Heart right ventricle (tissue), 16 donors: ENCODE measurements at regions not wholly inside any gene's neighbourhood (a gene's known extent, or its start where the extent isn't known, plus 50 kb on each side); places are given as distances from the start of the nearest gene placed in this dataset.

Experiments used
- ATAC-seq, 8 donors: fragments of 200-7000 bp; cut with Tn5 transposase; one replicate each; pipeline ENCODE4 v1.9.1; 2020; ENCODE audit warnings: mild to moderate bottlenecking in 8 of 8, moderate library complexity in 8 of 8, moderate number of reproducible peaks in 1 of 8
- DNase-seq, 2 donors: peaks; one replicate each; pipeline ENCODE4 v3.0.0-alpha.2; 2020
- H3K27ac ChIP-seq, 10 donors: fragments of 200-600 bp; sonication (generic) in 2 of 10; one replicate each; pipeline versions ENCODE4 v1.5.0 to v1.8.0; 2020 to 2022; ENCODE audit warnings: mild to moderate bottlenecking in 3 of 10
- H3K27me3 ChIP-seq, 7 donors: fragments of 200-600 bp; one replicate each; pipeline ENCODE4 v1.8.0; 2021 to 2022; ENCODE audit warnings: mild to moderate bottlenecking in 2 of 7
- H3K36me3 ChIP-seq, 9 donors: fragments of 200-600 bp; sonication (generic) in 1 of 9; one replicate each; pipeline versions ENCODE4 v1.5.0 to v1.8.0; 2020 to 2022; ENCODE audit warnings: mild to moderate bottlenecking in 2 of 9
- H3K4me1 ChIP-seq, 9 donors: fragments of 200-600 bp; sonication (generic) in 1 of 9; one replicate each; pipeline versions ENCODE4 v1.5.0 to v1.8.0; 2020 to 2022; ENCODE audit warnings: mild to moderate bottlenecking in 4 of 9
- H3K4me3 ChIP-seq, 10 donors: fragments of 200-600 bp; sonication (generic) in 2 of 10; one replicate each; pipeline versions ENCODE4 v1.5.0 to v1.8.0; 2020 to 2022; ENCODE audit warnings: mild to moderate bottlenecking in 7 of 10, moderate library complexity in 2 of 10
- H3K9me3 ChIP-seq, 11 donors: fragments of 200-600 bp in 10 of 11; sonication (generic) in 2 of 11; one replicate each; pipeline versions ENCODE4 v1.5.0 to v1.8.0; 2013 to 2022; ENCODE audit warnings: mild to moderate bottlenecking in 2 of 11, control low read depth in 1 of 11, moderate library complexity in 1 of 11
- WGBS, 2 donors: extraction: QIAGEN DNeasy Blood & Tissue Kit; methylation state at CpG; one replicate each; pipeline ENCODE4 v1.1.7; 2013; ENCODE audit warnings: inconsistent platforms in 1 of 2; 5-methylcytosine and 5-hydroxymethylcytosine counted together
- intact Hi-C, 10 donors: fragments of 100-400 bp; cut with DNase I; formaldehyde crosslinking; loops; one replicate each; pipeline versions ENCODE4 v1.11.1 to v1.14.2; 2022
- TF ChIP-seq, protein P1 (sequence below), 9 donors: fragments of 200-600 bp; sonication (generic) in 2 of 9; IDR thresholded peaks; one replicate each; pipeline versions ENCODE4 v1.5.0 to v1.8.0; 2021 to 2022; ENCODE audit warnings: antibody characterized with exemption in 9 of 9, mild to moderate bottlenecking in 5 of 9, moderate library complexity in 1 of 9
- donor health status: Arrhythmogenic right ventricular cardiomyopathy.
- donor health status: ischemic (EF 13 %, LVEDD 7.1; RV severe dilation, severe dysfunction).
- donor health status: healthy with polysubstance abuse.
- donor health status: DM: no; HTN: yes; CAD: no.
- donor health status: DM: no; HTN: no; CAD: no.
- donor health status: ischemic (EF 25% LVEDD 6.9; RV normal size, moderate dysfunction).
- donor health status: ischemic (EF 25% LVEDD 5.7; RV mildly dilated, moderate dysfunction).
- donor health status: healthy.
- donor health status: DM: yes; HTN: yes; CAD: no.
- donor health status: Ischemic cardiomyopathy.
- donor health status: ischemic (EF 35%, LVEDD 5.7; RV mildly dilated, moderate dysfunction).
- donor health status: nonischemic (EF 11% LVEDD 7.7; RV severe dilation, severe dysfunction).
- donor health status: DM: yes; HTN: yes; CAD: no.
- donor health status: PGD.
- donor health status: ischemic (EF 29% LVEDD 5.4; RV normal size, mild dysfunction).
- donor health status: nonischemic (EF 23%, LVEDD 6.1; RV moderate dilation, normal function).

DNA sequence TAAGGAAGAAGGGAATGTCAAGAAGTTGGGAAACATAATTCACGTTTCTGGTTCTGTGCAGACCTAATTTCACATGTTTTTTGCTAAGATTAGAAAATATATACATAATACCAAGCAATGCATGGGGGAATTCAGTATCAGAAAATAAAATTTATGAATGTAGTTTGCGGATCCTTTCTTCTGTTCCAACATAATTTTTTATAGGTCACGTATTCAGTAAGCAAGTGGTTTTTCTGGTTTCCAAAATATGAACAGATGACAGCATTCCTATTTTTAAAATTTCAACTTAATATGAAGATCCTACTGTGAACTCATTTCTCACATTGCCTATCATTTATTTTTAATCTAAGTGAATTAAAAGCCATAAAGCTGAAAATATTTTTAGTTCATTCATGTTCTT lies 560.0 kb upstream of the NRG3 start:
- no peak overlapping the region for H3K4me3 ChIP-seq
- H3K27me3 ChIP-seq, result no peaks in the 10 kb centered on the region
- WGBS, 2 donors, result 80 to 86% methylated on average over 3 of the region's 3 CpGs
- DNase-seq (no peak), ATAC-seq (no peak)
- H3K9me3 ChIP-seq, result no peaks in the 10 kb centered on the region
- no peak overlapping the region for H3K27ac ChIP-seq
- no peaks in the 10 kb centered on the region for H3K36me3 ChIP-seq
- TF ChIP-seq, protein P1, sequence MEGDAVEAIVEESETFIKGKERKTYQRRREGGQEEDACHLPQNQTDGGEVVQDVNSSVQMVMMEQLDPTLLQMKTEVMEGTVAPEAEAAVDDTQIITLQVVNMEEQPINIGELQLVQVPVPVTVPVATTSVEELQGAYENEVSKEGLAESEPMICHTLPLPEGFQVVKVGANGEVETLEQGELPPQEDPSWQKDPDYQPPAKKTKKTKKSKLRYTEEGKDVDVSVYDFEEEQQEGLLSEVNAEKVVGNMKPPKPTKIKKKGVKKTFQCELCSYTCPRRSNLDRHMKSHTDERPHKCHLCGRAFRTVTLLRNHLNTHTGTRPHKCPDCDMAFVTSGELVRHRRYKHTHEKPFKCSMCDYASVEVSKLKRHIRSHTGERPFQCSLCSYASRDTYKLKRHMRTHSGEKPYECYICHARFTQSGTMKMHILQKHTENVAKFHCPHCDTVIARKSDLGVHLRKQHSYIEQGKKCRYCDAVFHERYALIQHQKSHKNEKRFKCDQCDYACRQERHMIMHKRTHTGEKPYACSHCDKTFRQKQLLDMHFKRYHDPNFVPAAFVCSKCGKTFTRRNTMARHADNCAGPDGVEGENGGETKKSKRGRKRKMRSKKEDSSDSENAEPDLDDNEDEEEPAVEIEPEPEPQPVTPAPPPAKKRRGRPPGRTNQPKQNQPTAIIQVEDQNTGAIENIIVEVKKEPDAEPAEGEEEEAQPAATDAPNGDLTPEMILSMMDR (IDR thresholded peaks at IDR 0.05), result no peak
- H3K4me1 ChIP-seq, result no peaks in the 10 kb centered on the region
- intact Hi-C loops, result no loop called here

DNA sequence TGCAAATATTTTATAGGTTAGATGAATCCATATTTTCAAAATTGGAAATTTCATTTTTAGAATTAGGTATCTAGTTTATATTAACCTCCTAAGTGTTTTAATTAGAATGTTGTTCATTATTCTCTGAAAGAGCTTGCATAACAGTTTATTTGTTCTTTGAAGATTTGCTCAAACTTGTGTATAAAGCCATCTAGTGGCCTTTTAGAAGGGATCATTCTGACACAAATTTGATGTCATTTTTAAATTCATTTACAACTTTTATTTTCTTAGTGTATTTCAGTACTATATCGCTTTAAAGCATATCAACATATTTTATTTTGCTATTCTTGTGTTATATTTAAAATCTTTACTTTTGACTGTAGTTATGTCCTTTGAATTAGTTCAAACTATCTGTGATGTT lies 527.0 kb upstream of the NRG3 start:
- TF ChIP-seq, protein P1 (IDR thresholded peaks at IDR 0.05), result no peak
- 76 to 80% methylated on average over 1 of the region's 1 CpG for WGBS, 2 donors
- DNase-seq, result no peak
- H3K36me3 ChIP-seq, result no peaks in the 10 kb centered on the region
- no peak overlapping the region for H3K4me3 ChIP-seq
- H3K27me3 ChIP-seq, result no peaks in the 10 kb centered on the region
- ATAC-seq, result no peak
- H3K4me1 ChIP-seq, result no peaks in the 10 kb centered on the region
- H3K27ac ChIP-seq, result no peak overlapping the region
- intact Hi-C loops, result no loop called here
- peaks cover 0 to 11% (median 0%) of the 10 kb centered on the region in 11 donors for H3K9me3 ChIP-seq

DNA sequence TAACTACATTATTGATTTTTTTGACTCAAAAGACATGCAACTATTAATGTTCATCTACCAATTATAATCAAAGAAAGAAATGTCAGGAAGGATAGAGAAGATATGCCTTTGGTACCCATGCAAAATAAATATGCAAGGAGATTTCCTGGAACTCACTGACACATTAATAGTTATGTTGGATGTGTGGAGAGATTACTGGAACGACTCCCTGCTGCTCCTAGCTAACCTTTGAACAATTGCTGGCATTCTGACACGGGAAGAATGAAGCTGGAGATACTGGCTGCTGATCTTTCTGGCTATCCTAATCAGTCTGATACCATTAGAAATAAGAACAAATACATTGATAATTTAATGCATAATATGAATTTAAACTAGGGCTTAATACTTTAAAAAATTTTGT lies 507.9 kb upstream of the NRG3 start:
- H3K27ac ChIP-seq, result no peak overlapping the region
- intact Hi-C loops, result no loop called here
- TF ChIP-seq, protein P1 (IDR thresholded peaks at IDR 0.05), result no peak
- WGBS, 2 donors, result 4 to 6% methylated on average over 2 of the region's 2 CpGs
- no peak overlapping the region for H3K4me3 ChIP-seq
- no peaks in the 10 kb centered on the region for H3K36me3 ChIP-seq
- H3K27me3 ChIP-seq, result no peaks in the 10 kb centered on the region
- no peaks in the 10 kb centered on the region for H3K4me1 ChIP-seq
- DNase-seq (no peak), ATAC-seq (no peak)
- peaks cover 0 to 15% (median 0%) of the 10 kb centered on the region in 11 donors for H3K9me3 ChIP-seq

DNA sequence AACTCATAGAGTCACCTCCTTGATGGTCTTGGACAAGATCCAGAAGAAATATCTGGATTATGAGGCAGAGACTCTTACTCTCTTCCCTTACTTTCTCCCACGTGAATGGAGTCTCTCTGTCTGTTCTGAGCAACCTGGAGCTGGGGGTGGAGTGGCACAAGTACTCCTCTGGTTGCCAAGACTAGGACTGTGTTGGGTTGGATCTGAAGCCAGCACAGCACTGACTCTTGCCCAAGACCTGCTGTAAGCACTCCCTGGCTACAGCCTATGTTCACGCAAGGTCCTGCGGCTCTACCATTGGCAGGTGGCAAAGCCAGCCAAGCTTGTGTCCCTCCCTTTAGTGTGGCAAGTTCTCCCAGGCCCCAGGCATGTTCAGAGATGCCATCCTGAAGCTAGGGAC lies 488.2 kb upstream of the NRG3 start:
- Histone ChIP-seq H3K4me1 (no peaks in the 10 kb centered on the region), H3K4me3 (no peak overlapping the region), H3K27ac (no peak overlapping the region), H3K36me3 (no peaks in the 10 kb centered on the region), H3K27me3 (no peaks in the 10 kb centered on the region), H3K9me3 (peaks cover 0 to 9% (median 0%) of the 10 kb centered on the region in 11 donors)
- intact Hi-C loops, result loop anchor here in 1 of 10 donors (5.0 kb wide), 1 partner anchor 515 kb away; no protein-coding TSS in a partner anchor
- ATAC-seq (no peak), DNase-seq (no peak)
- WGBS, 2 donors, result 76 to 80% methylated on average over 3 of the region's 3 CpGs
- TF ChIP-seq, protein P1 (IDR thresholded peaks at IDR 0.05), result no peak
